ENCODE measurements at regions not wholly inside any gene's neighbourhood (a gene's known extent, or its start where the extent isn't known, plus 50 kb on each side); places are given as distances from the start of the nearest gene placed in this dataset.

DNA sequence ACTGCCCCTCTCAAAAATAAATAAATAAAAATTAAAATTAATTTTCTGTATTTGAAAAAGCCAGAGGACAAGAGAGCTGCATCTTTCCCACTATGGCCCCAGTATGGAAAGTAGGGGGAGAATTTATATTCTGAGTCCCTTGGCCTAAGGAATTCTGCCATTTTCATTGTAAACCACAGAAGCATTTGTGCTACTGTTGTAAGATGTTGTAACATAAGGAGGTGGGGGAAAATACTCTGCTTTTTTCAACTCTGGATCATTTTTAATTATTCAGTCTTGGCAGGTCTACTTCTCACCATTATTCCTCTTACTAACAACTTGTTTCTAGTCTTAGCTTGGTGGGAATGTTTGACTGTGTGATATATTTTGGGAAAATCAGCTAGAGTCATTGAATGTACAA, 52.3 kb upstream of the APC start:
- TF ChIP-seq, protein P1, sequence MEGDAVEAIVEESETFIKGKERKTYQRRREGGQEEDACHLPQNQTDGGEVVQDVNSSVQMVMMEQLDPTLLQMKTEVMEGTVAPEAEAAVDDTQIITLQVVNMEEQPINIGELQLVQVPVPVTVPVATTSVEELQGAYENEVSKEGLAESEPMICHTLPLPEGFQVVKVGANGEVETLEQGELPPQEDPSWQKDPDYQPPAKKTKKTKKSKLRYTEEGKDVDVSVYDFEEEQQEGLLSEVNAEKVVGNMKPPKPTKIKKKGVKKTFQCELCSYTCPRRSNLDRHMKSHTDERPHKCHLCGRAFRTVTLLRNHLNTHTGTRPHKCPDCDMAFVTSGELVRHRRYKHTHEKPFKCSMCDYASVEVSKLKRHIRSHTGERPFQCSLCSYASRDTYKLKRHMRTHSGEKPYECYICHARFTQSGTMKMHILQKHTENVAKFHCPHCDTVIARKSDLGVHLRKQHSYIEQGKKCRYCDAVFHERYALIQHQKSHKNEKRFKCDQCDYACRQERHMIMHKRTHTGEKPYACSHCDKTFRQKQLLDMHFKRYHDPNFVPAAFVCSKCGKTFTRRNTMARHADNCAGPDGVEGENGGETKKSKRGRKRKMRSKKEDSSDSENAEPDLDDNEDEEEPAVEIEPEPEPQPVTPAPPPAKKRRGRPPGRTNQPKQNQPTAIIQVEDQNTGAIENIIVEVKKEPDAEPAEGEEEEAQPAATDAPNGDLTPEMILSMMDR (IDR thresholded peaks at IDR 0.05), result no peak
- no peak for TF ChIP-seq POLR2A (IDR thresholded peaks at IDR 0.05)
